GM18502 (cell line): ENCODE measurements at regions not wholly inside any gene's neighbourhood (a gene's known extent, or its start where the extent isn't known, plus 50 kb on each side); places are given as distances from the start of the nearest gene placed in this dataset.

Experiments
- ATAC-seq: cut with Tn5 transposase; IDR thresholded peaks from one replicate; pipeline ENCODE4 v1.9.1; 2021; ENCODE audit warnings: mild to moderate bottlenecking; ENCODE audit not compliant: unreplicated experiment, poor library complexity

GRCh38 chr11:130765406-130765805 lies 150.9 kb downstream of the SNX19 start:
- no peak for ATAC-seq

DNA sequence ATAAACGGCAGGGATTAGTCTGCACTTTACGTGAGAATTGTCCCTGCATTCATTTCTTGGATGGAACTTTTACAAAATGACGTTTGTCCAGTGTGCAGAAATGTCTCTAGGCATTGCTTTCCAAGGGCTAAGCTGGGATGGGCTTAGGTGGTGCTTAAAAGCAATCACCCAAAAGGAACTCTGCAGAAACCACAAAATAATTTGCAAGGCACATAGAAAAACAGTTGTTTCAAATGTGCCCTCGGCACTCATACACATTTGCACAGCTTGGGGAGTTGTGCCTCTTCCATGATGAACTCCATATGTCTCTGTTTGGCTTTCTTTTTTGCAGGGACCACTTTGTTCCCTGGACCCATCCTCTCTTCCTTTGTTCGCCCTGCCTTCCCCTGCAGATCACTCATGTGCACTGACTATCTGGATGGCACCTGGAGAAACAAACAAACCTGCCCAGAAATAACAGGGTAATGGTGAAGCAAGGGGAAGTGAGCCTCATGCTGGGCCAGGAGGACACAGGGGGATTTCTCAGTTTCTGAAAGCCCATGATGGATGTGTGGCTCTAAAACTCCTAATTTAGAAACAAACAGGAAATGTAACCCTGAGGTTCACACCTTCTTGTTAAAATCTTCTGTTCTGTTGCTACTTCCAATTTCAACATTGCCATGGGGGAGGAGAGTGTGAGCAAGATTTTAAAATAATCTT lies 150.2 kb downstream of the SNX19 start:
- peak; percentile 90 for ATAC-seq

DNA sequence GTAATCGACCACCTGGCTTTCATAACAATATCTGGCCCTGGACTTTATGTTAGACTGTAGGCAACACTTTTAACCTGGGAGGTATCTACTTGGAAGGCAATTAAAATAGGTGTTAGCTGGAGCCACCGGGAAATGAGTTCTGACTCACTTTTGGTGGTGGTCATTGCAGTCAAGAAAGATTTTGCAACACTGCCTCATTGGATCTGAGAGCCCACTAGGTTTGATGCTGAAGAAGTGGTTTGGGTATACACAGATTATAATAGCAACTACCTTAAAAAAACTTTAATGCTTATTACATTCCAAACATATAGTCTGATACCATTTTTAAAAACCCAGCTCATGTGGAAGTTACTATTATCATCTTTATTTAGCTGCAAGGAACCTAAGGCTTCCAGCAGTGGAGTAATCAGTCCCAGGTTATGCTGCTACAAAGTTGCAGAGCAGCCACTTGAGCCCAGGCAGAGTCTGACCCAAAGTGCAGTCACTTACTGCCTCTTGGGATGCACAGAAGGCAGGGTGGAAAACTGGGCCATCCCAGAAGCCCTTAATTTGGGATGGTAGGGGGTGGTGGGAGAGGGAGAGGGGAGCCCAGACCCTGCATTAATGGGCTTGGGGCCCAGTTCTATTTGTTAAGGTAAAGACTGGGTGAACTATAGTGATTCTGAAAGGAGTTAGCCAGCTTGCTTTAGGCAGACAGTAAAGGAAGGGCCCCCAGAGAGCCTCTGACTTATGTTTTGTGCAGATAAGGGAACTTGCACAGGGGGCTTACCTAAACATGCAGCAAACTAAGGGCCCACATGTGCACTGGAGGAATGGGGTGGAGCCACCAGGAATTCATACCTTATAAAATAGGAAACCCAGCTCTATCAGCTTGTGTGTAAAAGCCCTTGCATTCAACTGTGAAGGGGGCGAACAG lies 149.4 kb downstream of the SNX19 start:
- ATAC-seq: peak; percentile 40

- ATAC-seq: no peak
Measured at GRCh38 chr11:130769782-130770535, 146.3 kb downstream of the SNX19 start.

DNA sequence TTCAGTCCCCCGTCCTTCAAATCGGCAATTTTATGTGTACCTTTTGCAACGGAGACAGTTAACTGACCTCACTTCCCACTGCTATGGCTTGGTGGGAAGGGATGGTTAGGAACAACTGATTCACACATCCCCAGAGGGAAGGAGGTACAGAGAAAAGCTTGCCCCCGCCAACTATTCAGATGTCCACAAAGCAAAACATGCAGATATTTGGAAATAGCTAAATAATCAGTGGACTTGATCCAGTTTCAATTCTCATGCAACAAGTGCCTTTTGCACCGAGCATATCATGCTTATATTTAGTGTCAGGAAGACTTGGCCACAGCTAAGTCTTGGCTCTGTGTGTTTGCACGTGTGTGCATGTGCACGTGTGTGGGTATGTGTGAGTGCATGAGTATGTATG lies 144.6 kb downstream of the SNX19 start:
- no peak for ATAC-seq

- no peak for ATAC-seq
Measured at GRCh38 chr11:130772266-130773227, 143.7 kb downstream of the SNX19 start.

- no peak for ATAC-seq
Measured at GRCh38 chr11:130773244-130773820, 142.9 kb downstream of the SNX19 start.

GRCh38 chr11:130774703-130775102 lies 141.6 kb downstream of the SNX19 start:
- ATAC-seq: no peak

DNA sequence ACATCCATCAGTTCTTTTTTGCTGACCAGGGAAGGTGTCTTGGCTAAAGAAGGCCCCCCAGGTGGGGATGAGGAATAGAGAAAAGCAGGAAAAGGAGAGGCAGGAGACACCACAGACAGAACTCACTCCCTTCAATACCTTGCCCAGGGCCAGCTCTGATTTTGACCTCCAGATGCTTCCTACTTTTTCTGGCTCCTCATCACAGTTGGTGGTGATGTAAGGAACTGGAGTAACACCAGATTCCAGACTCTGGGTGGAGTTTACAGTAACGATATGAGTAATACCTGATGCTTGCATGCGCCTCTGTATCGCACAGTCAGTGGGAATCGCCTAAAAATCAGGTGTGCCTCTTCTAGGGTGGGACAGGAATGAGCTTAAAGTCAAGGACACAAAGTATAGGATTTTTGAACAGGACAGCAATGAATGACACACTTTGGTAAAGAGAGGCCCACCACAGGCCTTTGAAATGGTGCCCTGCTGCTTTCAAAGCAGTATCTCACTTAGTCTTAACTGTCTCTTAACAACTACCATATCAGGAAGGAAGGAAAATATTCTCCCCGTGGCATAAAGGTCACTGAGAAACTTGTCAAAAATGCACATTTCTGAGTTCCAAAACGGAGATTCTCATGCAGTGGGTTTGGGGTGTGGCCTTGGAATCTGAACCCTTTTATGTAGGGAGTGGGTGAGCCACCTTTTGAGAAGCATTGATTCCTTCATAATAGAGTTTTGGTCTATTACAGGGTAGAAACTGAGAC lies 140.8 kb downstream of the SNX19 start:
- no peak for ATAC-seq

- no peak for ATAC-seq
Measured at GRCh38 chr11:130776061-130776419, 140.2 kb downstream of the SNX19 start.

DNA sequence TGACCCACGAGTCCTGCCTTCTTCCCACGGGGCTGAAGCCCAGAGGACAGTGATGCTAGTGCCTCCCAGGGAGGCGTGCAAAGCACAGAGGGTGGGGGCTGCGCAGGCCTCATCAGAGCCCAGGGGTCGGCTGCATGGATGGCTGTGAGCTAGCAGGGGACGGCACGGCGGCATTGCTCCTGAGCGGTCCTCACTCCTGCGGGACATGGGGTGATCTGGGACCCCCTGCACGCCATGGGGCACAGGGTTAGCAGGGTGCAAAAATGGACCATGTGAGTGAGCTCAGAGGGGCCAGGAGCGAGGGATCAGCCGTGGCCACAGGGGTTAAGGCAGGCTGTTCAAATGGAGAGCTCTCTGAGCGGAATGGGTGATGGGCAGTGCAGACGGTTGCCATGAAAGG lies 138.3 kb downstream of the SNX19 start:
- no peak for ATAC-seq

DNA sequence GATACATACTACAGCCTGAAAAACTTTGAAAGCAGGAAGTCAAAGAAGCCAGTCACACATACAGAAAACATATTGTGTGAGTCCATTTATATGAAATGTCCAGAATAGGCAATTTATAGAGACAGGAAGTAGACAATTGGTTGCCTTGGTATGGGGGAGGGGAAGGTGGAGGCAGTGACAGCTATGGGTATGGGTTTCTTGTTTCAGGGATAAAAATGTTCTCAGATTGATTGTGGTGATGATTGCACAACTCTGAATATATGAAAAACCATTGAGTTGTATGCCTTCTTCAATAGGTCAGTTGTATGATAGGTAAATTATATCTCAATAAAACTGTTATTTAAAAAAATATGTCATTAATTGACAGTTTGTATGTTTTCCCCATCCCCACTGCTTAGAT lies 137.6 kb downstream of the SNX19 start:
- ATAC-seq: no peak

- ATAC-seq: no peak
Measured at GRCh38 chr11:130779267-130779666, 137.0 kb downstream of the SNX19 start.

DNA sequence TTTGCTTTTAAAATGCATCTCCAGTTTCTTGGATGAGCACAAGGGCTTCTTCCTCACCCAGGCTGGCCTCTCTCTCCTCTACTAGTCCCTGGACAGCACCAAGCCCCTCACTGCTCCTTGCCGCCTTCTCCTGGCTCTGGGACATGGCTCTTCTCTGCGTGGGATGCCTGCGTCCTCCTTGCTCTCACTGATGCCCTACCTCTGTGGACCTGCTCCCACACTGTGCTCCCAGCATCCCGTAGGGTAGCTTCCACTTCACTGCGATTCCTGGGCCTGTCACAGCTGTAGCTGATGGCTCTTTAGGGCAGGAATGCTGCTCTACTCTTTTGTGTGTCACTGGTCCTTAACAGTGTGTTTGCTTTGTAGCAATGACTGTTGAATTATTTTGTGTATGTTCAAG lies 136.3 kb downstream of the SNX19 start:
- no peak for ATAC-seq

DNA sequence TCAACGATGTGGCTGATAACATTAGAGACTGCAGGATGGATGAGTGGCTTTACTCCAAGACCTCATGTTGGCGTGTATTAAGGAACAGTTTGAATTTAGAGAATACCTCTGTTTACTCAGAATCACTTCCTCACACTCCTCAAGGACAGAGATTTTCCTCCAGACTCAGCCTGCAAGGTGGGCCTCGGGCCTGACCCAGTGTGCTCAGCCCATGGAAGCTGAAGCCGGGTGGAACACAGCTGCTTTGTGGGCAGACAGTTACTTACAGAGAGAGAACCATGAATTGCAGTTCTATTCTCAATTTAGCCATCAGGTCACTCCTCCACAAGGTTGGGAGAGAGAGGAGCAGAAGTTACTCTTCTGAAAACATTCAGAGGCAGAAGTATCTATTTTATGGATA lies 135.8 kb downstream of the SNX19 start:
- no peak for ATAC-seq

- ATAC-seq: no peak
Measured at GRCh38 chr11:130781931-130782330, 134.3 kb downstream of the SNX19 start.

DNA sequence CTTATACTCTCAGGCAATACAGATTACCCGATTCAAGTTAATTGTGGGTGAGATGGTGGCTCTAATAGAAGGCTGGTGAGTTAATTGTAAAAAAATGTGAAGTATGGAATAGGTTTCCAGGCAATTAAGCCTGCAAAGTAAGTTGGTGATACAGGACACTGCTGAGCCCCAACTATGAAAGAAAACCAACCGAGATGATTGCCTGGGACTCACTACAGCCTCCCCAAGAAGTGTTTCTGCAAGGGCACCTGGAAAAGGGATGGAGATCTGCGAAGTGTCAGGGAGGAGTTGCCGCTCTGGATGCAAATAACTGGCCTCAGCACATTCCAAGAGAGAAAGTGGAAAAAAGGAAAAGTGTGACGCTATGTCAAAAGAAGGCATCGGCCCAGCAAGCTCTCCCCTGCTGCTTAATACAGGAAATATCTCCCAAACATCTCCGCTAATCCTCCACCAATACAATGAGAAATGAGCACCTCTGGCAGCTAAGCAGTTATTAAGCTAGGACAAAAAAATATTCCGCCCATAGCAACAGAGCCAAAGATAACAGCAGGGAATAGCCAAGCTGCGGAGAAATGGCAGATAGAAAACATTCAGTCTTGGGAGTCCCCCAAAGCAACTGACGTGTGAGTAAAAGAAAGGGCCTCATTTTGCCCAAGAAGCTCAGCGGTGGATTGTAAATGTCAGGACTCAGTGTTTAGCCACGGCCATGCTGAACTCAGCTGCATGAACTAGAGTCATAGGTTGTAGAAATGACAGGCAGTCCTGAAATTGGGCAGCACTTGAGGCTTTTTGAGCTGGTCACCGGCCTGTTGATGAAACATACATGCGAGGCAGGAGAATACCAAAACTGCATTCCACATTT lies 133.7 kb downstream of the SNX19 start:
- no peak for ATAC-seq

DNA sequence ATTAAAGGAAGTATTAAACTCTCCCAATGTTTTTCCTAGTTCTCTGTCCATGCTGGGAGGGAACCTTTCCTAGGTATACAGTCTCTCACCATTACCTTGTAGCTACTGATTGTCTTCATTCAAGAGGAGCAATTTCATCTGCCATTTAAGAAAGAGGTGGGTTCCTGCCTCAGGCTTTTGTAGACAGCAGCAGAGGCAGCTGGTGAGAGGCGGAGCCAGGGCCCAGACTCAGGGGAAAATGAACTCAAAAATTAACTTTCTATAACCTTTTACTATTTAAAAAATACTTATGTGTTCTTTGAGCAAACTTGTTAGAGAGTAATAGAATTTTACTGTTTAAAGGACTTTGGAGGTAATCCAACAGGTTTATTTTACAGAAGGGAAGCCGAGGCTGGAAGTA lies 133.0 kb downstream of the SNX19 start:
- ATAC-seq: no peak
